Hepatocyte (in vitro differentiated cells): ENCODE measurements at regions not wholly inside any gene's neighbourhood (a gene's known extent, or its start where the extent isn't known, plus 50 kb on each side); places are given as distances from the start of the nearest gene placed in this dataset.

Source experiments
- CTCF ChIP-seq: fragments of 200-600 bp; sonication (generic); IDR thresholded peaks from 2 replicates; pipeline ENCODE4 v1.5.1; 2016; ENCODE audit warnings: antibody characterized with exemption, mild to moderate bottlenecking; ENCODE audit not compliant: poor library complexity
- EZH2 ChIP-seq: fragments of 200-600 bp; sonication (generic); IDR thresholded peaks from 2 replicates; pipeline ENCODE4 v1.6.1; 2016; ENCODE audit warnings: antibody characterized with exemption, mild to moderate bottlenecking, borderline replicate concordance
- EZH2phosphoT487 ChIP-seq: fragments of 200-600 bp; sonication (generic); IDR thresholded peaks from one replicate; pipeline ENCODE4 v1.6.1; 2018; ENCODE audit warnings: antibody characterized with exemption, mild to moderate bottlenecking, low read depth, moderate library complexity; ENCODE audit not compliant: unreplicated experiment, severe bottlenecking

GRCh38 chr1:73593804-73594203, 604.2 kb downstream of the LRRIQ3 start:
- TF ChIP-seq CTCF = no peak
- TF ChIP-seq EZH2 = no peak
- TF ChIP-seq EZH2phosphoT487 = no peak
